OCI-LY7 (cell line): ENCODE measurements at regions not wholly inside any gene's neighbourhood (a gene's known extent, or its start where the extent isn't known, plus 50 kb on each side); places are given as distances from the start of the nearest gene placed in this dataset.

ENCODE experiments used
- BruUV-seq: library from RNA; stranded (reverse); fragments of 400-500 nt; replicated peaks from 2 replicates; lab custom pipeline; 2021; lab: Mats Ljungman, UMichigan
- CTCF ChIA-PET: fragments of 300-600 bp; sonication (Branson Sonifier 250); formaldehyde crosslinking; loops from one replicate; lab custom pipeline; 2022; ENCODE audit warnings: antibody characterized with exemption; ENCODE audit not compliant: unreplicated experiment; lab: Charles Lee
- POLR2A ChIA-PET: fragments of 300-600 bp; sonication (Branson Sonifier 250); formaldehyde crosslinking; loops from one replicate; lab custom pipeline; 2022; ENCODE audit warnings: antibody characterized with exemption; lab: Charles Lee
- DNase-seq: peaks from one replicate; pipeline ENCODE4 v3.0.0-alpha.2; 2015; ENCODE audit warnings: low spot score
- H2AFZ ChIP-seq: fragments of 200-600 bp; sonication (generic), shearing (Covaris generic); 2 replicates; pipeline ENCODE4 v1.6.1; 2014; ENCODE audit warnings: mild to moderate bottlenecking, antibody characterized with exemption, low read length, moderate library complexity
- H3K27ac ChIP-seq: fragments of 200-600 bp; sonication (generic); 2 replicates; pipeline ENCODE4 v1.5.1; 2014; ENCODE audit warnings: mixed run types, low read depth, mild to moderate bottlenecking, moderate library complexity, low read length, inconsistent platforms; ENCODE audit not compliant: poor library complexity, severe bottlenecking
- H3K36me3 ChIP-seq: fragments of 200-600 bp; sonication (generic); 2 replicates; pipeline ENCODE4 v1.6.1; 2014; ENCODE audit warnings: mild to moderate bottlenecking, antibody characterized with exemption, low read length, moderate library complexity, mixed read lengths; ENCODE audit not compliant: insufficient read depth
- H3K4me1 ChIP-seq: fragments of 200-600 bp; sonication (generic); 2 replicates; pipeline ENCODE4 v1.5.1; 2014; ENCODE audit warnings: mild to moderate bottlenecking, low read length; ENCODE audit not compliant: insufficient read depth, poor library complexity, severe bottlenecking
- H3K4me2 ChIP-seq: fragments of 200-600 bp; sonication (generic); 2 replicates; pipeline ENCODE4 v1.6.1; 2014; ENCODE audit warnings: mild to moderate bottlenecking, low read length
- H3K4me3 ChIP-seq: fragments of 200-600 bp; sonication (generic); 2 replicates; pipeline ENCODE4 v1.5.1; 2014; ENCODE audit warnings: mild to moderate bottlenecking, low read depth, low read length; ENCODE audit not compliant: poor library complexity, severe bottlenecking
- H3K79me2 ChIP-seq: fragments of 200-600 bp; sonication (generic); 2 replicates; pipeline ENCODE4 v1.6.1; 2016; ENCODE audit warnings: low read depth, mild to moderate bottlenecking, low read length, moderate library complexity, mixed read lengths; ENCODE audit not compliant: insufficient read depth
- H3K9me2 ChIP-seq: fragments of 200-600 bp; sonication (generic); 2 replicates; pipeline ENCODE4 v1.6.1; 2016; ENCODE audit warnings: mild to moderate bottlenecking, low read length, mixed read lengths; ENCODE audit not compliant: insufficient read depth
- H3K9me3 ChIP-seq: fragments of 200-600 bp; sonication (generic); 2 replicates; pipeline ENCODE4 v1.6.1; 2014; ENCODE audit warnings: mild to moderate bottlenecking, mixed run types, low read length, mixed read lengths
- H4K20me1 ChIP-seq: fragments of 200-600 bp; sonication (generic); 2 replicates; pipeline ENCODE4 v1.6.1; 2014; ENCODE audit warnings: mild to moderate bottlenecking, antibody characterized with exemption, low read length, moderate library complexity, mixed read lengths; ENCODE audit not compliant: insufficient read depth
- CTCF ChIP-seq: fragments of 200-600 bp; sonication (generic); conservative IDR thresholded peaks from 2 replicates; pipeline ENCODE4 v1.5.1; 2014; ENCODE audit warnings: mild to moderate bottlenecking, antibody characterized with exemption, low read length, moderate library complexity, mixed read lengths
- EZH2phosphoT487 ChIP-seq: fragments of 200-600 bp; sonication (generic); IDR thresholded peaks from 2 replicates; pipeline ENCODE4 v1.6.1; 2018; ENCODE audit warnings: low read depth, borderline replicate concordance, mild to moderate bottlenecking, mixed run types, antibody characterized with exemption, low read length, moderate library complexity, mixed read lengths
- intact Hi-C: fragments of 100-400 bp; cut with micrococcal nuclease; formaldehyde crosslinking; loops from one replicate; pipeline ENCODE4 v1.10.0; 2022; ENCODE audit not compliant: unreplicated experiment

DNA sequence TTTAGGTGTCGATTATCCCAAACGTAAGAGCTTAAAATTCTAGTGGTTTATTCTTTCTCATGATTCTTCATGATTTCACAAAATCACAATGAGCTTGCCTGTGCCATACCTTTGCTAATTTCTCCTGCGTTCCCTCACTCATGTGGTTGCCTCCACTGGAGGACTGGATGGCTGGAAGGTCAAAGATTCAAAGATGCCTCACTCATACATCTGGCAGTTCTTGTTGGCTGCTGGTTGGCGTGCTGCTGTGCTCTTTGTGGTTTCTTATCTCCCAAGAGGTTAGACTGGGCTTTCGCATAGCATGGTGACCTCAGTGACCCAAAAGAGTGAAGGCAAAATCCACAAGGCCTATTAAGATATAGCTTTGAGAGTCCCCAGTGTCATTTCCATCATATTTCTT, 877.6 kb upstream of the AUTS2 start:
- no peak for DNase-seq
- no peak overlapping the region for H3K4me2 ChIP-seq
- no peaks in the 10 kb centered on the region for H3K79me2 ChIP-seq
- TF ChIP-seq CTCF = no peak
- TF ChIP-seq EZH2phosphoT487 = no peak
- H3K4me1 ChIP-seq = no peaks in the 10 kb centered on the region
- H3K4me3 ChIP-seq = no peak overlapping the region
- intact Hi-C loops = no loop called here
- H3K27ac ChIP-seq = no peak overlapping the region
- no TSS peak for BruUV-seq
- CTCF ChIA-PET = no interaction called here
- no peak overlapping the region for H2AFZ ChIP-seq
- POLR2A ChIA-PET = interaction anchor here (0.7 kb wide), 1 partner anchor 118 kb away, joined by 3 read pairs; no protein-coding TSS in a partner anchor
- H3K9me3 ChIP-seq = no peaks in the 10 kb centered on the region
- H4K20me1 ChIP-seq = no peaks in the 10 kb centered on the region
- no peaks in the 10 kb centered on the region for H3K9me2 ChIP-seq
- H3K36me3 ChIP-seq = no peaks in the 10 kb centered on the region

DNA sequence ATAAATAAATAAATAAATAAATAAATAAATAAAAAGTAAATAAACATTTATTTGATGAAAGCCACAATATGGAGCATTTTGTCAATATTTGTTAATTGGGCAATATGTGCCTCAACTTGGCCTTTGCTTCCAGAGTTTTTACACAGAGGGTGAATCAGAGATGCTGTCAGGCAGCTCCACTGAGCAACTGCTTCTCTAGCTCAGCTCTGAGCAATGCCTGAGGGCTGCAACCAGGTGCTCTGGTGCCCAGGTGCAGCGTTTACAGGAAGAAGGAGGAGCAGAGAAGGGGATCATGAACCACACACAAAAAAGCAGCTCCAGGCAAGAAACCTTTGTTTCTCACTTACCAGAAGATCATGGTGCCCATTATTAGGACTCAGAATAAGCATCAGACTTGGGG, 876.2 kb upstream of the AUTS2 start:
- H3K4me2 ChIP-seq = no peak overlapping the region
- no peak overlapping the region for H2AFZ ChIP-seq
- H4K20me1 ChIP-seq = no peaks in the 10 kb centered on the region
- no peaks in the 10 kb centered on the region for H3K36me3 ChIP-seq
- H3K9me3 ChIP-seq = no peaks in the 10 kb centered on the region
- H3K9me2 ChIP-seq = no peaks in the 10 kb centered on the region
- intact Hi-C loops = no loop called here
- no peak overlapping the region for H3K27ac ChIP-seq
- no TSS peak for BruUV-seq
- no peaks in the 10 kb centered on the region for H3K79me2 ChIP-seq
- no peak overlapping the region for H3K4me3 ChIP-seq
- no peaks in the 10 kb centered on the region for H3K4me1 ChIP-seq
- no peak for TF ChIP-seq EZH2phosphoT487
- no peak for TF ChIP-seq CTCF
- ChIA-PET POLR2A (no interaction called here), CTCF (no interaction called here)
- DNase-seq = no peak

DNA sequence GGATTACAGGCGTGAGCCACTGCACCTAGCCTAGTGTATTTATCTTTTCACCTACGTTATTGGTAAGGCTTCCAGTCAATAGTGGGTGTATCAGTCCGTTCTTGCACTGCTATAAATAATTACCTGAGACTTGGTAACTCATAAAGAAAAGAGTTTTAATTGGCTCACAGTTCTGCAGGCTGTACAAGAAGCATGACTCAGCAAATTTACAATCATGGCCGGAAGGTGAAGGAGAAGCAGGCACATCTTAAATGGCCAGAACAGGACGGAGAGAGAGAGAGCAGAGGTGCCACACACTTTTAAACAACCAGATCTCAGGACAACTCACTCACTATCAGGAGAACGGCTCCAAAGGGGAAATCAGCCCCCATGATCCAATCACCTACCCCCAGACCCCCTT, 873.3 kb upstream of the AUTS2 start:
- Histone ChIP-seq H3K4me3 (no peak overlapping the region), H3K9me2 (no peaks in the 10 kb centered on the region), H2AFZ (no peak overlapping the region), H3K27ac (no peak overlapping the region), H3K9me3 (no peaks in the 10 kb centered on the region), H3K4me1 (no peaks in the 10 kb centered on the region), H3K4me2 (no peak overlapping the region), H3K36me3 (no peaks in the 10 kb centered on the region), H3K79me2 (no peaks in the 10 kb centered on the region), H4K20me1 (no peaks in the 10 kb centered on the region)
- DNase-seq = no peak
- TF ChIP-seq CTCF (no peak), EZH2phosphoT487 (no peak)
- intact Hi-C loops = no loop called here
- POLR2A ChIA-PET = interaction anchor here (0.7 kb wide), 1 partner anchor 22 kb away, joined by 4 read pairs; no protein-coding TSS in a partner anchor
- CTCF ChIA-PET = no interaction called here
- BruUV-seq = no TSS peak
